ENCODE measurements at regions not wholly inside any gene's neighbourhood (a gene's known extent, or its start where the extent isn't known, plus 50 kb on each side); places are given as distances from the start of the nearest gene placed in this dataset.
"Not testable (repeated sequence)": the region's sequence is repeated elsewhere in the genome, so short reads cannot be mapped to it uniquely, and the experiment has no call there.

DNA sequence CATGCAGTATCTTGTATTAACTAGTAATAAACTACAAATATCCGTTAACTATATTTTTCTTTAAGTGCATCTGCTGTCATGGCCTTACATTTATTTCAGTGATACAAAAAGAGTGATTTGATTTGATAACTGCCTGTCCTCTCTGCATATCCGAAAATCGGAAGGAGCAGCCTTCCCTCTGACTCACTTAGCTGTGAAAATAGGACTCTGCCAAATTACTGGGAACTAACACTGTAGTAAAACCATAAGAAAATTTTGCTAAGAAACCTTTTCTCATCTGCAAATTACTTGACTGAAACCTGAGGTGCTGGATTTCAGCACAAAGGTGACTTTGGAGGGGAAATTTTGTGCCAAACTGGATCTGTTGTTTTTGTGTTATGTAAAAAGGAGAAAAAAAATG is 176.6 kb upstream of the MKLN1 start:
- Mint-ChIP-seq H3K27ac (no peak overlapping the region), H3K4me1 (no peaks in the 10 kb centered on the region), H3K9me3 (no peaks in the 10 kb centered on the region), H3K36me3 (no peaks in the 10 kb centered on the region), H3K4me3 (no peak overlapping the region), H3K27me3 (no peaks in the 10 kb centered on the region)
- no peak for DNase-seq (ENCODE audit: low spot score in 2 of 2)
- ATAC-seq (ENCODE audit: low read depth) = no peak

DNA sequence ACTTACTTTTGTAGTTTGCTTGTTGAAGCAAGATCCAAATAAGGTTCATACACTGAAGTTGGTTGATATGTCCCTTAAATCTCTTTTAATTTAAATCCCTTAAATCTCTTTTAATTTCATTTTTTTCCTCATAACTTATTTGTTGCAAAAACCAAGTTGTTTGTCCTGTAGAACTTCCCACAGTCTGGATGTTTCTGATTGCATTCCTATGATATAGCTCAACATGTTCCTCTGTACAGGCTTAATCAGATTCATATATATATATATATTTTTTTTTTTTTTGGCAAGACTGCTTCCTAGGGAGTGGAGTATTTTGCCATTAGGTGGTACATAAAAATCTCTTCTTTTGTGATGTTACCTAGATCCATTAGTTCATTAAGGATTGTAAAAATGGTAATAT is 174.9 kb upstream of the MKLN1 start:
- Mint-ChIP-seq H3K9me3 (no peaks in the 10 kb centered on the region), H3K36me3 (no peaks in the 10 kb centered on the region), H3K4me1 (no peaks in the 10 kb centered on the region), H3K27ac (no peak overlapping the region), H3K27me3 (no peaks in the 10 kb centered on the region), H3K4me3 (no peak overlapping the region)
- no peak for ATAC-seq (ENCODE audit: low read depth)
- no peak for DNase-seq (ENCODE audit: low spot score in 2 of 2)

DNA sequence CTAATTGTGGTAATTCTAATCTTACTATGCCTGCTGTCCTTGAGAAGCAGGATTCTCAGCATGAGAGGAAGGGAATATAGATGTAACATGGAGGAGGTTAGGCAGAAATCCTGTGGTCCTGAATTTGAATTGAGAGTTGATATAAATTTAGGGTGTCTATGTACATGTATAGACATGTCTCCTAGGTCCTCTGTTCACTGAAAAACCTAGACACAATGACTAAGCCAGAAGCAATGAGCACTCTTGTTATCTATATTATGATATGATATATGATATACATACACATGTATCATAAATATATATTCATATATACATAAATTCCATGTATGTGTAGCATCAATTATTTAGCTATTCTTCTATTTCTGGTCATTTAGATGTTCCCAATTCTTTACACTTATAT is 173.3 kb upstream of the MKLN1 start:
- H3K36me3 Mint-ChIP-seq = no peaks in the 10 kb centered on the region
- ATAC-seq (ENCODE audit: low read depth) (no peak), DNase-seq (ENCODE audit: low spot score in 2 of 2) (no peak)
- no peaks in the 10 kb centered on the region for H3K27me3 Mint-ChIP-seq
- H3K9me3 Mint-ChIP-seq = no peaks in the 10 kb centered on the region
- H3K27ac Mint-ChIP-seq = no peak overlapping the region
- no peaks in the 10 kb centered on the region for H3K4me1 Mint-ChIP-seq
- H3K4me3 Mint-ChIP-seq = no peak overlapping the region

DNA sequence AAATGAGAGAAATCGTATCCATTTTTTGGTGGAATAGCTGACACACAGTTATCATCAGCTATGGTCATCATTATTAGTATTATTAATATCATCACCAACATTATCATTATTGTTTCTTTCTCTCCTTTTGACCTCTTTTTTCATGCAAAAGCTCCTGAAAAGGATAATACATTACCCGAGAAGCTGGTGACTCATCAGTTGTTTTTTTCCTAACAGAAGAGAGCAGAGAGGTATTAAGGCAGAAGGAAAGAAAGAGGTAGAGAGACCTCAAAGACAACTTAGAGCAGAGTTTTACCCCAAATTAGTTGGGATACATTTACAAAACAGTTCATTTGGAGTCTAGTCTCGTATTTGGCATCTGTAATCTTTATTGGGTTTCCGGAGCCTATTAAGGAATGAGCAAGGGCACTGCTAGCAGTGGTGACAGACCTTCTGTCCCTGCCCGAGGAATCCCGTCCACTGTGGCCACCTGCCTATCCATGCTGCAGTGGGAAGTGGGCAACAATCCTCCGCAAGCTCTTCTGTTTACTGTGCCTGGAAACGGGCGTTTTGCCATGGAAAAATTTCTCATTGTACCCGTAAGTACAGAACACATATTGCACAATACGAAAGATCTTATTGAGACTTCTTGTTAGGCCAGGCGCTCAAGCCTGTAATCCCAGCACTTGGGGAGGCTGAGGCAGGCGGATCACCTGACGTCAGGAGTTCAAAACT is 170.0 kb upstream of the MKLN1 start:
- ATAC-seq (ENCODE audit: low read depth) (no peak), DNase-seq (ENCODE audit: low spot score in 2 of 2) (no peak)
- Mint-ChIP-seq H3K9me3 (no peaks in the 10 kb centered on the region), H3K27ac (no peak overlapping the region), H3K27me3 (no peaks in the 10 kb centered on the region), H3K4me1 (no peaks in the 10 kb centered on the region), H3K4me3 (no peak overlapping the region), H3K36me3 (no peaks in the 10 kb centered on the region)

DNA sequence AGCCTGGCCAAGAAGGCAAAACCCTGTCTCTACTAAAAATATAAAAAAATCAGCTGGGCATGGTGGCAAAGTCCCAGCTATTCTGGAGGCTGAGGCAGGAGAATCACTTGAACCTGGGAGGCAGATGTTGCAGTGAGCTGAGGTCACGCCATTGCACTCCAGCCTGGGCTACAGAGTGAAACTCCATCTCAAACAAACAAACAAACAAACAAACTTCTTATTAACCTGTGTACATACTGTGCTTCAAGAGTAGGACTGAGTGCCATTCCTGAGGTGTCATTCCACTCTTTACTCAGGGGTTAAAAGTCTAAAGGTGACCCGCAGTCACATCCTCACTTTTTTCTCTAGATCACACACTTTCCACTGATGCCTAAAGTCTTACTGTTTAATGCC is 169.4 kb upstream of the MKLN1 start:
- H3K4me3 Mint-ChIP-seq; DNase-seq (ENCODE audit: low spot score in 2 of 2); H3K27ac Mint-ChIP-seq; H3K27me3 Mint-ChIP-seq; ATAC-seq (ENCODE audit: low read depth); H3K36me3 Mint-ChIP-seq; H3K9me3 Mint-ChIP-seq; H3K4me1 Mint-ChIP-seq: not testable (repeated sequence)

DNA sequence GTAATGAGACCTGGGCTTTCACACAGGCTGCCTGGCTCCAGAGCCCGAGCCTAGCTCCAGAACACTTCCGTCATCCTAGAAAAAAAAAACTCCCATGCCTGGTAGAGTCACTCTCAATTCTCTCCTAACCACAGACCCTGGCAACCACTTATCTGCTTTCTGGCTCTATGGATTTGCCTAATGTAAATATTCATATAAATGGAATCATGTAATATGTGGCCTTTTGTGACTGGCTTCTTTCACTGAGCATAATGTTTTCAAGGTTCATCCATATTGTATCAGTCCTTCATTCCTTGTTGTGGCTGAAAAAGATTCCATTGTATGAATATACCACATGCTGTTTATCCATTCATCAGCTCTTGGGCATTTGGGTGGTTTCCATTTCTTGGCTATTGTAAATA is 167.7 kb upstream of the MKLN1 start:
- ATAC-seq (ENCODE audit: low read depth) (no peak), DNase-seq (ENCODE audit: low spot score in 2 of 2) (no peak)
- Mint-ChIP-seq H3K4me3 (no peak overlapping the region), H3K27ac (no peak overlapping the region), H3K4me1 (no peaks in the 10 kb centered on the region), H3K27me3 (no peaks in the 10 kb centered on the region), H3K9me3 (no peaks in the 10 kb centered on the region), H3K36me3 (no peaks in the 10 kb centered on the region)

DNA sequence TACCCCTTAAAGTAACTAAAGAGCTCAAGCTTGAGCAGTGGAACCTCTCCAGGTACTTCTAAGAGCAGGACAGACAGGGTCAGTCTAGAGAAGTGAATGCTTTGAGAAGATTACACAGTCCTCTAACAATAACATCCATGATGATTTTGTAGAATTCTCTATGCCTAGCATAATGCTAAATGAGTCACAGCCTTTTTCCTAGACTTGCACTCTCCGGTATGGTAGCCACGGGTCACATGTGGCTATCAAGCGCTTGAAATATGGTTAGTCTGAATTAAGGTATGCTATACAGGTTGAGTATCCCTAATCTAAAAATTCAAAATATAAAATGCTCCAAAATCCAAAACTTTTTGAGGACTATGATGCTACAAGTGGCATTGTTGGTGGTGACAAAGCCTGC is 166.6 kb upstream of the MKLN1 start:
- H3K27ac Mint-ChIP-seq = no peak overlapping the region
- no peak for DNase-seq (ENCODE audit: low spot score in 2 of 2)
- no peak for ATAC-seq (ENCODE audit: low read depth)

DNA sequence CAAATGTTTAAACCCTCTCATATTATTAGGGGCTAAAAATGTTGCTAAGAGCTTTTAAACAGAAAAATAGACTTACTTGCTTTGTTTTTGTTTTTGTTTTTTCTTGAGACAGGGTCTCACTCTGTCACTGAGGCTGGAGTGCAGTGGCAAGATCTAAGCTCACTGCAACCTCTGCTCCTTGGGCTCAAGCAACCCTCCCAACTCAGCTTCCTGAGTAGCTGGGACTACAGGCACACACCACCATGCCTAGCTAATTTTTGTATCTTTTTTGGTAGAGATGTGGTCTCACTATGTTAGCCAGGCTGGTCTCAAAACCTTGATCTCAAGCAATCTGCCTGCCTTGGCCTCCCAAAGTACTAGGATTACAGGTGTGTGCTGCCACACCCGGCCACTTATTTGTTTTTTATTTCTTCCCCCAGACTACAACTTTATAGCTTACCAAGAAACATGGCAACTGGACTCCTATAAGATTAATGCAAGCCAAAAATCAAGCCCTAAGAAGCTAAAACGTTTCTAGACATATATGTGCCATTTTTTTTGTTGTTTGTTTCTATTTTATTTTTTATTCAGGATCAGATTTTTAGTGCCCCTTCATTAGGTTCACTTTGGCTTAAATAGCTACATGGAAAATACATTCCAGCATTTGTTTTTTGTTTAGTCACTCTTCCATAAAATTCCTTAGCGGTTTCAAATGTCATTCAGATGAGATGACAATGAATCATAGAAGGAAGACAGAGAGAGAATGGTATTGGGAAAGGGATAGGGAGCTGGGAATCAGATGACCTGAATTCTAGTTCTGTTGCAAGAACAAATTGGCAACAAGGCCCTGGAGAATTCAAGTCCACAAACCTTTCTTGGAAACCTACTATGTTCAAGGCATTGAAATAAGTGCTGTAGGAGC is 163.4 kb upstream of the MKLN1 start:
- no peaks in the 10 kb centered on the region for H3K27me3 Mint-ChIP-seq
- no peak for DNase-seq (ENCODE audit: low spot score in 2 of 2)
- no peak overlapping the region for H3K27ac Mint-ChIP-seq
- H3K4me1 Mint-ChIP-seq = no peaks in the 10 kb centered on the region
- H3K9me3 Mint-ChIP-seq = no peaks in the 10 kb centered on the region
- no peaks in the 10 kb centered on the region for H3K36me3 Mint-ChIP-seq
- ATAC-seq (ENCODE audit: low read depth) = no peak
- no peak overlapping the region for H3K4me3 Mint-ChIP-seq

More for the DNA sequence above, 166.6 kb upstream of the MKLN1 start:
- no peak overlapping the region for H3K4me3 Mint-ChIP-seq
- no peaks in the 10 kb centered on the region for H3K27me3 Mint-ChIP-seq
- no peaks in the 10 kb centered on the region for H3K4me1 Mint-ChIP-seq
- no peaks in the 10 kb centered on the region for H3K36me3 Mint-ChIP-seq
- no peaks in the 10 kb centered on the region for H3K9me3 Mint-ChIP-seq

DNA sequence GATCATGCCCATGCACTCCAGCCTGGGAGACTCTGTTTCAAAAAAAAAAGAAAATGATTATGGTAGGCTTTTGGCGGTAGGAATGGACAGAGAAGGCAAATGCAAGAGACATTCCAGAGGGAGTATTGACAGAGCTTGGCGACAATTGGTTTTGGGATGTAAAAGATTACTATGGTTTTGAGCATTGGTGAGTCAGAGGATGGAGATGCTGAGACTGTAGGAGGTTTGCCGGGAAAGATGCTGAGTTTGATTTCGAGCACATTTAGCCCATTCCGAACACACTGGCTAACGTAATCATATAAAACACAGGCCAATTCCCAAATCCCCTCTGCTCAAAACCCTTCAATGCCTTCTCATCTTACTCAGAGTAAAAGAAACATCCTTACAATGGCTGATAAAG is 161.6 kb upstream of the MKLN1 start:
- H3K4me3 Mint-ChIP-seq = no peak overlapping the region
- H3K9me3 Mint-ChIP-seq = no peaks in the 10 kb centered on the region
- no peak overlapping the region for H3K27ac Mint-ChIP-seq
- ATAC-seq (ENCODE audit: low read depth) = no peak
- H3K4me1 Mint-ChIP-seq = no peaks in the 10 kb centered on the region
- H3K27me3 Mint-ChIP-seq = no peaks in the 10 kb centered on the region
- H3K36me3 Mint-ChIP-seq = no peaks in the 10 kb centered on the region
- no peak for DNase-seq (ENCODE audit: low spot score in 2 of 2)

DNA sequence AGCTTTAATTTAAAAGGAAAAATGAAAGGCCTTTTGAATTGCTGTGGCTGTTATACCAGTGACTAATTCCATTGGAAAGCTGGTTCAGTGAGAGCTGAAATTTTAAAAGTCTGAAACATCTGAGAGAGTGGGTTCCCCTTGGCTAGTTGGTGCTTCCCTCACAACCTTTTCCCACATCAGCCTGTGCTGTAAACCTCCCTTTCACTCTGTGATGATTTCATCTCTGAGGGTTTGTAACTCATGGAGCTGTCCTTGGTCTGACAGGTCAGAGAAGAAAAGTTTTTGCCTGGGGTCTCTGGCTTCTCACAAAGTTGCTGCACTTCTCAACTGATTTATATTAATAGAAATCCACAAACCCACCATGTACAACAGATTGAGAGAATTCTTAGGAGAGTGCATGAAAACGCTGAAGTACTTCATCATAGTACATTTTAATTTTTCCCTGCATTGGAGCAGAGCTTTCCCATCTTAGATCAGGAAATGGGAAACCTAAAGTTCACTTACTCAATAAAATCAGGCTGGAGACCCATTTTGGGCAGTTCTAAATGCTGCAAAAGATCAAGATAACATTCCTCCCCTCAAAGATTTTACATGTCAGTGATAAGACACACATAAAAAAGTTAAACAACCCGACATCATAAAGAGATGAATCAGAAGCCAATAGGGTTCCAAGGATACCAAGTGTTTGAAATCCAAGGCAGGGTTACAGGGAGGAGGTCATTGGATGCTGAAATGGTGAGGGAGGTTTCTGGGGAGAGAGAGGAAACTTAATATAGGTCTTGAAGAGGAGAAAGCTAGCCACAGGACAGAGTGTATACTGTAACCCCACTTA is 157.0 kb upstream of the MKLN1 start:
- Mint-ChIP-seq H3K4me3 (no peak overlapping the region), H3K4me1 (no peaks in the 10 kb centered on the region), H3K36me3 (no peaks in the 10 kb centered on the region), H3K27me3 (peaks cover 2% of the 10 kb centered on the region), H3K27ac (no peak overlapping the region), H3K9me3 (no peaks in the 10 kb centered on the region)
- ATAC-seq (ENCODE audit: low read depth) (no peak), DNase-seq (ENCODE audit: low spot score in 2 of 2) (no peak)

DNA sequence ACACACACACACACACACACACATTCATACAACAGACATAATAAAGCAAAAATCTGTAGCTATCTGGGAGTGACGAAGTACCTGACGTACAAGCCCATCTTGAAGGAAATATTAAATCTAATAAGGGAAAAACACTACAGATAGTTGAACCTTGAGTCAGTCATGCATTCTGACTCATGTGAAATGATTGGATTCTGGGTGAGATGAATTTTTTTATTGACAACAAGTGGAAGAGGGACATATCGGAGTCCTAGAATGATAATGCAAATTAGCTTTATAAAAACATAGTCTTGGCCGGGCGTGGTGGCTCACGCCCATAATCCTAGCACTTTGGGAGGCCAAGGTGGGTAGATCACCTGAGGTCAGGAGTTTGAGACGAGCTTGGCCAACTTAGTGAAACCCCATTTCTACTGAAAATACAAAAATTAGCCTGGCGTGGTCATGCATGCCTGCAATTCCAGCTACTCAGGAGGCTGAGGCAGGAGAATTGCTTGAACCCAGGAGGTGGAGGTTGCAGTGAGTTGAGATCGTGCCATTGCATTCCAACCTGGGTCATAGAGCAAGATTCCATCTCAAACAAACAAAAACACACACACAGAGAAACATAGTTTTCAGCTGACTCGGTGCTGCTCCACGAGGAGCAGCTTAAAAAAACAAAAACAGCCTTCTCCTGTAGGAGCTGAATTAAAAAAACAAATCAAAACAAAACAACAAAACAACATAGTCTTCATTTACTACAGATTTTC is 154.4 kb upstream of the MKLN1 start:
- Mint-ChIP-seq H3K4me1 (no peaks in the 10 kb centered on the region), H3K9me3 (no peaks in the 10 kb centered on the region), H3K27me3 (peaks cover 2% of the 10 kb centered on the region), H3K4me3 (no peak overlapping the region), H3K27ac (no peak overlapping the region), H3K36me3 (no peaks in the 10 kb centered on the region)
- no peak for ATAC-seq (ENCODE audit: low read depth)
- no peak for DNase-seq (ENCODE audit: low spot score in 2 of 2)

DNA sequence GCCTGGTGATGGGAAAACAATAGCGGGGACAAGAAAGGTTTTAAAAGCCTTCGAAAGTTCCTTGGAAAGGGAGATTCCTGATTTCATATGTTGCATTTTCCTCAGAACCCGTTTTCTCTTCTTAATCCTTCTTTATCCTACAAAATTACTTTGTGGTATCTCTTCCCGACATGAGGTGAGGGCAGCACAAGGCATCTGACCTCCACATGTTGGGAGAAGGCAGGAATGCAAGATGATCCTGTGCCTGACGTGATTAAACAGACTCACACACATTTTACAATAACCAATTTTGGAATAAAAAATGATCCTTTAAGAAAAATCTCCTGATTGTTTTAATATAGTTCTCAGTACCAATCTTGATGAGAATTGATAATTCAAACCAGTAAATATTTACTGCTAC is 153.3 kb upstream of the MKLN1 start:
- Mint-ChIP-seq H3K4me3 (no peak overlapping the region), H3K36me3 (no peaks in the 10 kb centered on the region), H3K9me3 (no peaks in the 10 kb centered on the region), H3K4me1 (no peaks in the 10 kb centered on the region), H3K27me3 (peaks cover 2% of the 10 kb centered on the region), H3K27ac (no peak overlapping the region)
- ATAC-seq (ENCODE audit: low read depth) (no peak), DNase-seq (ENCODE audit: low spot score in 2 of 2) (no peak)

DNA sequence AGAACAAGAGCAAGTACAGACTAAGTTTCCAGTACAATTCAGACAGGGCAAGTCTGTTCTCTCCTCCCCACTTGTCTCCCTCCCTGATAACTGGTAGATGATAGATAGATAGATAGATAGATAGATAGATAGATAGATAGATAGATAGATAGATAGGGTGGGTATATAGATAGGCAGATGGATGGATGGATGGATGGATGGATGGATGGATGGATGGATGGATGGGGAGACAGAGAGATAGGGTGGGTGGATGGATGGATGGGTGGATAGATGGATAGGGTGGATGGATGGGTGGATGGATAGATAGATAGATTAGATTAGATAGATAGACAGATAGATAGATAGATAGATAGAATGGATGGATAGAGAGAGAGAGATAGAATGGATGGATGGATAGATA is 152.8 kb upstream of the MKLN1 start:
- Mint-ChIP-seq H3K9me3 (no peaks in the 10 kb centered on the region), H3K4me1 (no peaks in the 10 kb centered on the region), H3K36me3 (no peaks in the 10 kb centered on the region), H3K27ac (no peak overlapping the region), H3K4me3 (no peak overlapping the region), H3K27me3 (peaks cover 2% of the 10 kb centered on the region)
- ATAC-seq (ENCODE audit: low read depth) (no peak), DNase-seq (ENCODE audit: low spot score in 2 of 2) (no peak)

All from memory B cell (primary cell).